Right lobe of liver (tissue), 4 donors: ENCODE measurements at regions not wholly inside any gene's neighbourhood (a gene's known extent, or its start where the extent isn't known, plus 50 kb on each side); places are given as distances from the start of the nearest gene placed in this dataset.

Experiments
- POLR2A ChIP-seq: fragments of 450-650 bp; IDR thresholded peaks from one replicate; pipeline ENCODE4 v1.6.1; 2017; ENCODE audit warnings: antibody characterized with exemption, mild to moderate bottlenecking
- TF ChIP-seq, protein P1 (sequence below), 4 donors: fragments of 200-600 bp in 3 of 4; fragments of 450-650 bp in 1 of 4; IDR thresholded peaks; one replicate each; pipeline versions ENCODE4 v1.5.1 to v1.8.0; 2016 to 2022; ENCODE audit warnings: antibody characterized with exemption in 4 of 4, mild to moderate bottlenecking in 2 of 4
- donor health status: DM: no; HTN: no; CAD: no.
- donor health status: DM: no; HTN: no; CAD: no.
- donor health status: DM: no; HTN: yes; CAD: no.

DNA sequence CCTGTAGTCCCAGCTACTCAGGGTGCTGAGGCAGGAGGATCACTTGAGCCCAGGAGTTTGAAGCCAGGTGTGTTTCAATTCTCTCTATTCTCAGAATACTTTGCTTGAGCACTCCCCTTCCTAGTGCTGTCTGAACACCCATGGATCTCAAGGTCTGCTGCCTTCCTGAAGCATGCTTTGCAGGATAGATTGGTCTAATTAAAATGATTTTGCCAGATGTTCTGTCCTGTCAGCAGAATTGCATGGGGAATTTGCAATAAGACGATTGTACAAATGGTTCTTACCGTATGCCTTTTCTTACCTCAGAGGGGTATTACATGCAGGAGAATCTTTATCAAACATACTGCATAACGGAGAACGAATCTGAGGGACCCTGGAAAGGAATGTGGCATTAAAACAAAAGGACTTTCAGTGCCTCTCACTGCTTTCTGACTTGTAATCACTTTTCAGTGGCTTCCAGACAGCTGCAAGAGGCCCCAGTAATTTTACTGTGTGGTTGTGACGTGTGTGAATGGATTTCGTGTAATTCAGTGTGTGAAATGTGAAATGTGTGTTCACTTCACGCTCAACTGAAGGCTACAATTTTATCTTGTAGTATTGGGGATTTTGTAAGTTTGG lies 587.2 kb upstream of the SEMA6A start:
- TF ChIP-seq POLR2A, result no peak
- TF ChIP-seq, protein P1, sequence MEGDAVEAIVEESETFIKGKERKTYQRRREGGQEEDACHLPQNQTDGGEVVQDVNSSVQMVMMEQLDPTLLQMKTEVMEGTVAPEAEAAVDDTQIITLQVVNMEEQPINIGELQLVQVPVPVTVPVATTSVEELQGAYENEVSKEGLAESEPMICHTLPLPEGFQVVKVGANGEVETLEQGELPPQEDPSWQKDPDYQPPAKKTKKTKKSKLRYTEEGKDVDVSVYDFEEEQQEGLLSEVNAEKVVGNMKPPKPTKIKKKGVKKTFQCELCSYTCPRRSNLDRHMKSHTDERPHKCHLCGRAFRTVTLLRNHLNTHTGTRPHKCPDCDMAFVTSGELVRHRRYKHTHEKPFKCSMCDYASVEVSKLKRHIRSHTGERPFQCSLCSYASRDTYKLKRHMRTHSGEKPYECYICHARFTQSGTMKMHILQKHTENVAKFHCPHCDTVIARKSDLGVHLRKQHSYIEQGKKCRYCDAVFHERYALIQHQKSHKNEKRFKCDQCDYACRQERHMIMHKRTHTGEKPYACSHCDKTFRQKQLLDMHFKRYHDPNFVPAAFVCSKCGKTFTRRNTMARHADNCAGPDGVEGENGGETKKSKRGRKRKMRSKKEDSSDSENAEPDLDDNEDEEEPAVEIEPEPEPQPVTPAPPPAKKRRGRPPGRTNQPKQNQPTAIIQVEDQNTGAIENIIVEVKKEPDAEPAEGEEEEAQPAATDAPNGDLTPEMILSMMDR (IDR thresholded peaks at IDR 0.05), result no peak
